ENCODE measurements at regions not wholly inside any gene's neighbourhood (a gene's known extent, or its start where the extent isn't known, plus 50 kb on each side); places are given as distances from the start of the nearest gene placed in this dataset.

DNA sequence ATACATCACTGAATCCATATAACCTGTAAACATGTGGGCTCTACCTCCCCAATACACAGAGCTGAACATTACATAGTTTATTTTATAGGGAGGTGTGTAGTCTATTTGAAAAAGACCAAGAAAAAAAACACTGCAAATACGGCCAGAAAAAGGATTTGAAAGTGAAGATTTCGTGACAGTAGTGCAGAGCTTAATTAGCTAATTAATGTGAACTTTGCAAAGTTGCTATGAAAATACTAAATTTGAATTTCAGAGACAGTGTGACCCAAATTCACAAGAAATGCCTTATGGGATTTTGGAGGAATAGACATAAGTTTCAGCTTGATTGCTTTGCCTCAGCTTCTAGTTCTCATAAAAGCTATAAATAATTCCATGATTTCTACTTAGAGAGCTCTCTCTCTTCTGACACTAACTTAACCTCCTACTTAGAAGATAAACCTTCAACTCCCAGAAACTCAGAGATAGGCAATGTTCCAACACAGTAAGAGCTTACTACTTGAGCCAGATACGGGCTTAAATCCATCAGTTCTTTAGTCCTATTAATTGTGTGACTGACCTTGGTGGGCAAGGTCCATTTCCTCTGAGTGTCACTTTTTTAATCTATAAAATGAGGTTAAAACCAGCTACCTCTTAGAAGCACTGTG, 87.3 kb upstream of the THBS1 start:
- intact Hi-C loops (cut with micrococcal nuclease; ENCODE audit: unreplicated experiment), result no loop called here
- DNase-seq (ENCODE audit: low spot score), result no peak
- no peak overlapping the region for H2AFZ ChIP-seq (ENCODE audit: low read length)
- no peaks in the 10 kb centered on the region for H4K20me1 ChIP-seq (ENCODE audit: insufficient read depth, low read length)
- no peak overlapping the region for H3K4me3 ChIP-seq (ENCODE audit: low read depth, low read length, poor library complexity, severe bottlenecking)
- TF ChIP-seq EZH2phosphoT487 (IDR thresholded peaks at IDR 0.05; ENCODE audit: borderline replicate concordance, low read depth, low read length), result no peak
- TF ChIP-seq, protein P1, sequence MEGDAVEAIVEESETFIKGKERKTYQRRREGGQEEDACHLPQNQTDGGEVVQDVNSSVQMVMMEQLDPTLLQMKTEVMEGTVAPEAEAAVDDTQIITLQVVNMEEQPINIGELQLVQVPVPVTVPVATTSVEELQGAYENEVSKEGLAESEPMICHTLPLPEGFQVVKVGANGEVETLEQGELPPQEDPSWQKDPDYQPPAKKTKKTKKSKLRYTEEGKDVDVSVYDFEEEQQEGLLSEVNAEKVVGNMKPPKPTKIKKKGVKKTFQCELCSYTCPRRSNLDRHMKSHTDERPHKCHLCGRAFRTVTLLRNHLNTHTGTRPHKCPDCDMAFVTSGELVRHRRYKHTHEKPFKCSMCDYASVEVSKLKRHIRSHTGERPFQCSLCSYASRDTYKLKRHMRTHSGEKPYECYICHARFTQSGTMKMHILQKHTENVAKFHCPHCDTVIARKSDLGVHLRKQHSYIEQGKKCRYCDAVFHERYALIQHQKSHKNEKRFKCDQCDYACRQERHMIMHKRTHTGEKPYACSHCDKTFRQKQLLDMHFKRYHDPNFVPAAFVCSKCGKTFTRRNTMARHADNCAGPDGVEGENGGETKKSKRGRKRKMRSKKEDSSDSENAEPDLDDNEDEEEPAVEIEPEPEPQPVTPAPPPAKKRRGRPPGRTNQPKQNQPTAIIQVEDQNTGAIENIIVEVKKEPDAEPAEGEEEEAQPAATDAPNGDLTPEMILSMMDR (conservative IDR thresholded peaks at IDR 0.05; ENCODE audit: low read length), result no peak
- CTCF ChIA-PET (ENCODE audit: unreplicated experiment), result no interaction called here
- no peaks in the 10 kb centered on the region for H3K4me1 ChIP-seq (ENCODE audit: insufficient read depth, low read length, poor library complexity, severe bottlenecking)
- POLR2A ChIA-PET, result interaction anchor here (0.5 to 1.8 kb wide), 4 partner anchors 15 to 367 kb away, joined by 3 to 6 read pairs (median 4); no protein-coding TSS in a partner anchor
- no peak overlapping the region for H3K4me2 ChIP-seq (ENCODE audit: low read length)
- no peak overlapping the region for H3K27ac ChIP-seq (ENCODE audit: low read depth, low read length, poor library complexity, severe bottlenecking)
- H3K79me2 ChIP-seq (ENCODE audit: insufficient read depth, low read depth, low read length), result no peaks in the 10 kb centered on the region
- no peaks in the 10 kb centered on the region for H3K36me3 ChIP-seq (ENCODE audit: insufficient read depth, low read length)
- H3K9me3 ChIP-seq (ENCODE audit: low read length), result no peaks in the 10 kb centered on the region
- no peaks in the 10 kb centered on the region for H3K9me2 ChIP-seq (ENCODE audit: insufficient read depth, low read length)
- BruUV-seq (replicated peaks), result no TSS peak

DNA sequence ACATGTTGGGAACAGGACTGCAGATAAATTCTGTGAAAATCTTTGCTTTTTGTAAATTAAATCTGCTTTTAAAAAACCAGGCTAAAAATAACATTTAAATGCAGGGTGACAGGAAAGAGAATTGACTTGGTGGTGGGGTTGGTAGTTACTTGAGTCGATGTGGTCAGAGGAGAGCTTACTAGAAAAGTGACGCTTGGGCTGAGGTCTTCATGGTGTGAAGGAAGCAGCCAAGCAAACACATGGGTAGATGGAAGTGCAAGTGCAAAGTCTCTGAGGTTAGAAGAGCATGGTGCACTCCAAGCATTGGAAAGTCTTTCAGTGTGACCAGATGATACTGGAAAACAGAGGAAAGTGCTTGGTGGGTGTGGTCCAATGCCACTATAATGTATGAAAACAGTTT, 86.4 kb upstream of the THBS1 start:
- ChIA-PET CTCF (ENCODE audit: unreplicated experiment) (no interaction called here), POLR2A (interaction anchor here (0.6 to 1.8 kb wide), 3 partner anchors 9 to 38 kb away, joined by 3 to 5 read pairs (median 4); no protein-coding TSS in a partner anchor)
- H4K20me1 ChIP-seq (ENCODE audit: insufficient read depth, low read length), result no peaks in the 10 kb centered on the region
- H3K9me2 ChIP-seq (ENCODE audit: insufficient read depth, low read length), result no peaks in the 10 kb centered on the region
- H3K4me3 ChIP-seq (ENCODE audit: low read depth, low read length, poor library complexity, severe bottlenecking), result no peak overlapping the region
- H3K4me2 ChIP-seq (ENCODE audit: low read length), result no peak overlapping the region
- H3K36me3 ChIP-seq (ENCODE audit: insufficient read depth, low read length), result no peaks in the 10 kb centered on the region
- H2AFZ ChIP-seq (ENCODE audit: low read length), result no peak overlapping the region
- intact Hi-C loops (cut with micrococcal nuclease; ENCODE audit: unreplicated experiment), result no loop called here
- no peak for DNase-seq (ENCODE audit: low spot score)
- BruUV-seq (replicated peaks), result no TSS peak
- no peak overlapping the region for H3K27ac ChIP-seq (ENCODE audit: low read depth, low read length, poor library complexity, severe bottlenecking)
- TF ChIP-seq, protein P1 (conservative IDR thresholded peaks at IDR 0.05; ENCODE audit: low read length), result no peak
- no peak for TF ChIP-seq EZH2phosphoT487 (IDR thresholded peaks at IDR 0.05; ENCODE audit: borderline replicate concordance, low read depth, low read length)
- no peaks in the 10 kb centered on the region for H3K4me1 ChIP-seq (ENCODE audit: insufficient read depth, low read length, poor library complexity, severe bottlenecking)
- no peaks in the 10 kb centered on the region for H3K79me2 ChIP-seq (ENCODE audit: insufficient read depth, low read depth, low read length)
- no peaks in the 10 kb centered on the region for H3K9me3 ChIP-seq (ENCODE audit: low read length)

Measured in OCI-LY7 (cell line).